ENCODE measurements at regions not wholly inside any gene's neighbourhood (a gene's known extent, or its start where the extent isn't known, plus 50 kb on each side); places are given as distances from the start of the nearest gene placed in this dataset.

DNA sequence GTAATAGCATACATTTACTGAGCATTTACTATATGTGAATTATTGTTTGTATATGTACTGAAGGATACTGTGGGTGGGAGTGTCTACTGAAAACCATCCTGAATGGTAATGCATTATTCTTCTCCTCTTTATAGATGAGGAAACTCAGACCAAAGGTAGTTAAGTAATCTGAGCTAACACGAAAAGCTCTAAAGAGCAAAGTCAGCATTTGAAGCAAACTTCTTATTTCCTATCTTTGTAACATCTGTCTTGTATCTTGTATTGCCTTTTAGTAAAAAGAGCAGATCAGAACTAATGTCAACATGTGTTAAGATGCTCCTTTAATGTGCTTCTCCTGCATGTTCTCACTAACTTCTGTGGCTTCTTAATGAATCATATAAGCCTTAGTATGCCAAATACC lies 382.8 kb upstream of the NXPH2 start:
- TF ChIP-seq TAF1 (IDR thresholded peaks at IDR 0.05; ENCODE audit: low read depth, low read length): no peak
- TF ChIP-seq POLR2A (IDR thresholded peaks at IDR 0.05; ENCODE audit: low read depth, low read length): no peak
- no peak for TF ChIP-seq POLR2AphosphoS5 (IDR thresholded peaks at IDR 0.05; ENCODE audit: low read depth, low read length)
- no peak for TF ChIP-seq POU2F2 (IDR thresholded peaks at IDR 0.05; ENCODE audit: low read depth, low read length)
- no peak for TF ChIP-seq SPI1 (IDR thresholded peaks at IDR 0.05; ENCODE audit: low read depth, low read length)
- TF ChIP-seq PAX5 (IDR thresholded peaks at IDR 0.05; ENCODE audit: insufficient read depth, low read length, severe bottlenecking): no peak

All from GM12891 (cell line).